ENCODE measurements at regions not wholly inside any gene's neighbourhood (a gene's known extent, or its start where the extent isn't known, plus 50 kb on each side); places are given as distances from the start of the nearest gene placed in this dataset.

DNA sequence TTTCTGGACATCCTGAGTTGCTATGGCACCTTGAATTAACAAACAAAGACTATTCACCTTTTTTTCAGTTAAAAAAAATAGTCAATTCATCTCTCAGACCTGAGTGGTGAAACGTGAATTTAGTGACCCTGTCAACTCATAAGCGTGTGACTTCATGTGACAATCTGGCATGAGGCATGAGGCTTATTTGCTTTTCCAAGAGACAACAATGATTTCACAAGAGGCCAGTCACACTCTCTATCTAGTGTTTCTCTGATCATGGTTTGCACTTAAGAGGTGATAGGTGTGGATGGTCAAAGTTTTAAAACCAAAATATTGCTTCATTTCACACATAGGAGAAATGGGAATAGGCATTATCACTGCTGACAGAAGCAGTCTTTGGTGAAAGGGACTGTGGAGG lies 559.6 kb upstream of the ACO1 start:
- TF ChIP-seq, protein P1, sequence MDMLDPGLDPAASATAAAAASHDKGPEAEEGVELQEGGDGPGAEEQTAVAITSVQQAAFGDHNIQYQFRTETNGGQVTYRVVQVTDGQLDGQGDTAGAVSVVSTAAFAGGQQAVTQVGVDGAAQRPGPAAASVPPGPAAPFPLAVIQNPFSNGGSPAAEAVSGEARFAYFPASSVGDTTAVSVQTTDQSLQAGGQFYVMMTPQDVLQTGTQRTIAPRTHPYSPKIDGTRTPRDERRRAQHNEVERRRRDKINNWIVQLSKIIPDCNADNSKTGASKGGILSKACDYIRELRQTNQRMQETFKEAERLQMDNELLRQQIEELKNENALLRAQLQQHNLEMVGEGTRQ (IDR thresholded peaks at IDR 0.05; ENCODE audit: low read length) = no peak
- no peak for TF ChIP-seq SAP30 (IDR thresholded peaks at IDR 0.05; ENCODE audit: insufficient read depth, insufficient replicate concordance, low read length)
- TF ChIP-seq, protein P2, sequence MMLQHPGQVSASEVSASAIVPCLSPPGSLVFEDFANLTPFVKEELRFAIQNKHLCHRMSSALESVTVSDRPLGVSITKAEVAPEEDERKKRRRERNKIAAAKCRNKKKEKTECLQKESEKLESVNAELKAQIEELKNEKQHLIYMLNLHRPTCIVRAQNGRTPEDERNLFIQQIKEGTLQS (IDR thresholded peaks at IDR 0.05; ENCODE audit: insufficient read depth, low read depth, low read length) = no peak
- TF ChIP-seq TEAD4 (IDR thresholded peaks at IDR 0.05; ENCODE audit: low read depth, low read length) = no peak
- TF ChIP-seq MAFK (IDR thresholded peaks at IDR 0.05; ENCODE audit: low read depth, low read length) = no peak
- no peak for TF ChIP-seq TBP (IDR thresholded peaks at IDR 0.05; ENCODE audit: low read depth, low read length)
- no peak for TF ChIP-seq KDM1A (IDR thresholded peaks at IDR 0.05; ENCODE audit: borderline replicate concordance, low read length)
- TF ChIP-seq RAD21 (IDR thresholded peaks at IDR 0.05 in 1 of 2, conservative IDR thresholded peaks at IDR 0.05 in 1 of 2; ENCODE audit: low read depth in 2 of 2, low read length in 2 of 2) = no peak
- TF ChIP-seq CEBPB (IDR thresholded peaks at IDR 0.05; ENCODE audit: low read depth, low read length) = no peak
- TF ChIP-seq, protein P3, sequence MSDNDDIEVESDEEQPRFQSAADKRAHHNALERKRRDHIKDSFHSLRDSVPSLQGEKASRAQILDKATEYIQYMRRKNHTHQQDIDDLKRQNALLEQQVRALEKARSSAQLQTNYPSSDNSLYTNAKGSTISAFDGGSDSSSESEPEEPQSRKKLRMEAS (IDR thresholded peaks at IDR 0.05) = no peak
- TF ChIP-seq JUN (IDR thresholded peaks at IDR 0.05; ENCODE audit: low read depth, low read length) = no peak
- no peak for TF ChIP-seq EGR1 (IDR thresholded peaks at IDR 0.05; ENCODE audit: borderline replicate concordance, low read depth, low read length)
- no peak overlapping the region for H2AFZ ChIP-seq (ENCODE audit: low read length)
- no peaks in the 10 kb centered on the region for H3K79me1 ChIP-seq (ENCODE audit: low read depth, low read length)
- no peaks in the 10 kb centered on the region for H3K23me2 ChIP-seq (ENCODE audit: low read depth, low read length)
- H3K4me1 ChIP-seq (replicated peaks in 1 of 4; ENCODE audit: control insufficient read depth in 3 of 4, insufficient read depth in 4 of 4, low read length in 3 of 4) = no peaks in the 10 kb centered on the region
- H4K91ac ChIP-seq (replicated peaks; ENCODE audit: insufficient read length, low read length) = no peak overlapping the region
- no peaks in the 10 kb centered on the region for H3K36me3 ChIP-seq (ENCODE audit: control insufficient read depth in 2 of 4, insufficient read depth in 4 of 4, low read length in 3 of 4)
- no peaks in the 10 kb centered on the region for H3K79me2 ChIP-seq (ENCODE audit: control insufficient read depth in 1 of 2, insufficient read depth in 2 of 2, low read length in 2 of 2)
- no peak overlapping the region for H3K9ac ChIP-seq (replicated peaks in 1 of 4; ENCODE audit: extremely low read depth in 1 of 4, low read depth in 3 of 4, low read length in 3 of 4)
- H2BK120ac ChIP-seq (replicated peaks; ENCODE audit: low read depth, low read length) = no peak overlapping the region
- no peak overlapping the region for H4K8ac ChIP-seq (ENCODE audit: extremely low read depth, insufficient read depth, low read length)
- H2BK15ac ChIP-seq (ENCODE audit: low read length) = no peak overlapping the region
- H3K4me2 ChIP-seq (ENCODE audit: insufficient read depth in 1 of 2, low read depth in 2 of 2, low read length in 2 of 2) = no peak overlapping the region
- H2BK5ac ChIP-seq (ENCODE audit: low read depth, low read length) = no peak overlapping the region
- no peak overlapping the region for H3K27ac ChIP-seq (ENCODE audit: low read depth, low read length)
- no peak overlapping the region for H3K56ac ChIP-seq (replicated peaks; ENCODE audit: insufficient read length, low read depth, low read length)
- no peak overlapping the region for H3K23ac ChIP-seq (ENCODE audit: insufficient read length)
- H3K14ac ChIP-seq (ENCODE audit: insufficient read length) = no peak overlapping the region
- no peak overlapping the region for H3K4ac ChIP-seq (replicated peaks; ENCODE audit: insufficient read length, low read depth, low read length)
- H3K4me3 ChIP-seq (ENCODE audit: extremely low read depth in 1 of 4, insufficient read depth in 2 of 4, low read depth in 3 of 4, low read length in 4 of 4) = no peak overlapping the region
- no peak overlapping the region for H2BK20ac ChIP-seq (ENCODE audit: low read length)
- DNase-seq (ENCODE audit: low read depth in 1 of 2, low spot score in 2 of 2) (no peak), FAIRE-seq (no peak)
- H4K20me1 ChIP-seq (replicated peaks in 1 of 2; ENCODE audit: control insufficient read depth in 1 of 2, insufficient read depth in 2 of 2, low read length in 2 of 2) = no peaks in the 10 kb centered on the region
- no peaks in the 10 kb centered on the region for H3K27me3 ChIP-seq (replicated peaks in 1 of 4; ENCODE audit: control insufficient read depth in 3 of 4, extremely low read depth in 1 of 4, insufficient read depth in 3 of 4, low read length in 3 of 4)
- H3K9me3 ChIP-seq (ENCODE audit: insufficient read depth in 2 of 2, low read depth in 1 of 2, low read length in 1 of 2) = peaks cover 9 to 10% of the 10 kb centered on the region in 2 experiments; a peak in 2 of 4 replicates
- H2AK5ac ChIP-seq (ENCODE audit: low read depth, low read length) = no peak overlapping the region
- ChIA-PET POLR2A (ENCODE audit: partially characterized antibody) (no interaction called here), CTCF (ENCODE audit: partially characterized antibody) (no interaction called here)
- no peak overlapping the region for H2BK12ac ChIP-seq (ENCODE audit: low read depth, low read length)
- WGBS, 2 experiments (ENCODE audit: extremely low coverage in 1 of 2, insufficient coverage in 1 of 2, insufficient read length in 1 of 2, insufficient replicate concordance in 2 of 2, low coverage in 1 of 2, low lambda C conversion rate in 2 of 2, missing lambda C conversion rate in 1 of 2) = 89% methylated on average over 2 of the region's 2 CpGs; no CpG with 5 or more reads in 1 of the 2 experiments
- H3K18ac ChIP-seq (ENCODE audit: extremely low read depth, low read length) = no peak overlapping the region
- H4K5ac ChIP-seq (ENCODE audit: insufficient read length, low read depth, low read length) = no peak overlapping the region
